Pons (tissue), 1 donor: ENCODE measurements at regions not wholly inside any gene's neighbourhood (a gene's known extent, or its start where the extent isn't known, plus 50 kb on each side); places are given as distances from the start of the nearest gene placed in this dataset.
A peak's percentile ranks its signal among the peaks of the same experiment; 100 is the strongest.

ENCODE experiments used
- DNase-seq: peaks from one replicate; pipeline ENCODE4 v3.0.0-alpha.2; 2016; ENCODE audit warnings: low spot score

DNA sequence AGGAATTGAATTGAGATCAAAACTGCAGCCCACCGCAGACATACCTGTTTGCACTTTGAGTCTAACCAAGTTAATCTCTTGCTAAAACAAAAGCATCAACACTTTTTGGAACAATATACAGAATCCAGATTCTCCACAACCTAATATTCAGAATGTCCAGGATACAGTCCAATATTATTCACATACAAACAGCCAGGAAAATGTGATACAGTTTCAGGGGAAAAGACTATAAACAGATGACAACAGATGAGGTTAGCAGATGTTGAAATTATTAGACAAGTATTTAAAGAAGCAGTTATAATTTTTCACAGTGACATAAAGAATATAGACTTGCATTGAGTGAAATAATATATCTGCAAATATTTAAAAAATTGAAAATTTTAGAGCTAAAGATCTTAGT, 678.1 kb upstream of the CXADR start:
- DNase-seq: no peak

GRCh38 chr21:16837321-16837720, 675.5 kb upstream of the CXADR start:
- DNase-seq: no peak

- no peak for DNase-seq
Observed at GRCh38 chr21:16837721-16838120, 675.1 kb upstream of the CXADR start.

GRCh38 chr21:16838331-16838730, 674.5 kb upstream of the CXADR start:
- DNase-seq: no peak

DNA sequence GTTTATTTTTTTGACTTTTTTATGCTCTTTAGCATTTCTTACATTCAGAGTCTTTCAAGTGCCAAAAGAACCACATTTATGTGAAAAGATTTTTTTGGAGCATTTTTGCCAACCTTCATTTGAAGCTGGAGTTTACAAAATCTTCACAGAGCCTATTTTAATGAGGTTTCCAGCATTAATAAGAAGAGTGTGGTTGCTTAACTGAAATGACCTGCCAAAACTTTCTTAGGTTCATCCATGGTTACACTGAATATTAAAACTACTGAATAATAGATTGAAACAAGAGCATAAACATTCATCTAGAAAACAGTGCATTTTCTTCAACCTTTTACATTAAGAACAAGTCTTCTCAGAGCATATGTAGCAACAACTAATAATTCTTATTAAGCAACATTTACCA, 672.3 kb upstream of the CXADR start:
- no peak for DNase-seq

DNA sequence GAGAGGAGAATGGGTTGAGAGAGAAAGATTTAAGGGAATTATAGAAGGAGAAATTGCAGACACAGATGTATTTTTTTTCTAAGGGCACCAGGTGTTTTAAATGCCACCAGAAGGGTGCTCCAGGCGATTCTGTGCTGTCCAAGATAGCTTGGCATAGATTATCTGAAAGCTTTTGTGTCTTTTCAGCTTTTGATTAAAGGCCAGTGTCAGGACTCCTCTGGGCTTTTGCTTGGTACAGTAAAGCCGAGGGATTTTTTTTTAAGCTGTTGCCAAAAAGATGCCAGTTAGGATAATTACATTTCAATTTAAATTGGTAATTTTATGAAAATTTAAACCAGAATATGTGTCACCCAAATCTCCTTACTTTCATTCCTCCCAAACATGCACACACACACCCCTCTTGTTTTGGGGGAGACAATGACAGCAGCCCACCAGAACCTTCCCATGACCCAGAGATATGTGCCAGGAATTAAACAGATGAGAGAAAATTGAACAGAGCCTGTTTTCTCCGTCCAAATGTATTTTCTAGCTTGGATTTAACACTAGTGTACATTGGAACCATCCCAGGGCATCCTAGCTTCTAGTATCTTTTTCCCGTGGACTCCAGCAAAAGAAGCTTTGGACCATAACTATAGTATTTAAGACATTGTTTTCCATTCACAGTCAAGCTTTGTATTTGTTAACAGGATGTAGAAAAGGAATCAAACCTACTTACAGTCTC, 670.7 kb upstream of the CXADR start:
- DNase-seq: peak; percentile 28

DNA sequence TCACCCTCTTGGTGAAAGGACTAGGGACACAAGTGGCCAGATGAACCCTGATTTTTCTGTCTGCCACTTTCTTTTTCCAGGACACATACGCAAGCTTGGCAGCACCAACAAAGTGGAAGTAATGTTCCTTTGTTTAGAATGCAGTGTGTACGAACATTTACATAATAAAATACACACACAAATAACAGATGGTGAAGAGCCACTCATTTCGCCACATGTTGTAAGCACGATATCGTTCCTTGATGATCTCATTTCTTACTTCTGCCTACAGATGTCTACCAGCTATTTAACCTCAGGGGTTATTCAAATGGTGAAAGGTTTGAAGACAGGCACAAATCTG, 670.2 kb upstream of the CXADR start:
- DNase-seq: no peak

GRCh38 chr21:16847211-16847610, 665.6 kb upstream of the CXADR start:
- no peak for DNase-seq

GRCh38 chr21:16851054-16851453, 661.8 kb upstream of the CXADR start:
- DNase-seq: no peak

DNA sequence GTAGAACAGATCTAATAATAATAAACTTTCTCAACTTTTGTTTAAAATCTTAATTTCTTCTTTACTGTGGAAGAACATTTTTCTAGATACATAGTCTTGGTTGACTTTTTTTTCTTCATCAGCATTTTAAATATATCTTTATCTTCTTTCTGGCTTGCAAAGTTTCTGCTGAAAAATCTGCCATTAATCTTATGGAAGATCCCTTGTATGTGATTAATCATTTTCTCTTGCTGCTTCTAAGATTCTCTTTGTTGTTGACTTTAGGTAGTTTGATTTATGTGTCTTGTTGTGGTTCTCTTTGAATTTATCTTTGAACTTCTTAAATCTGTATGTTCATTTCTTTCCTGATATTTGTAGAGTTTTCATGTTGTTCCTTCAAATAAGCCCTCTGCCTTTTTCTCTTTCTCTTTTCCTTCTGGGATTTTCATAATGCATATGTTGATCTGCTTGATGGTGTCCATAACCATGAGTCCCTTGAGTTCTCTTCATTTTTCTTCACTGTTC, 657.6 kb upstream of the CXADR start:
- DNase-seq: no peak

GRCh38 chr21:16863362-16863905, 649.4 kb upstream of the CXADR start:
- no peak for DNase-seq

- DNase-seq: no peak
Observed at GRCh38 chr21:16863908-16864307, 648.9 kb upstream of the CXADR start.

GRCh38 chr21:16865632-16866031, 647.2 kb upstream of the CXADR start:
- DNase-seq: no peak

GRCh38 chr21:16866851-16867250, 646.0 kb upstream of the CXADR start:
- DNase-seq: no peak

- DNase-seq: no peak
Observed at GRCh38 chr21:16870103-16870502, 642.7 kb upstream of the CXADR start.

- no peak for DNase-seq
Observed at GRCh38 chr21:16872616-16873015, 640.2 kb upstream of the CXADR start.

- no peak for DNase-seq
Observed at GRCh38 chr21:16873176-16873575, 639.7 kb upstream of the CXADR start.

DNA sequence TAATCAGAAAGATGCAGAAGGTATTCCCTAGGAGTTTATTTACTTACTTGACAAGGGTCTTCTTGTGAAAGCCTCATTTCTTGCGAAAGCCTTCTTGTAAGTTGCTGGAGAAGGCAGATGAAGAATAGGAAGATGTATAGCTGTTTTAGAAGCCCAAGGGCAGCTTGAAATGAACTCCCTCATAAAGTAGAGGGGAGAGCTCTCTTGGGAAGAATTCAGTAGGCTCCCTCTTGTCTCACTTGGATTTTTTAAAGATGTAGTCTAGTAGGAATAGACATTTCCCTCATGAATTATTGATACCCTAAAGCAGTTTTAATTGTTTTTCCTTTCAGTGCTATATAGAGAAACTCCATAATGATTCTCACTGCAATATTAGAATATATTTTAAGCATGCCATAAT, 639.2 kb upstream of the CXADR start:
- DNase-seq: no peak

DNA sequence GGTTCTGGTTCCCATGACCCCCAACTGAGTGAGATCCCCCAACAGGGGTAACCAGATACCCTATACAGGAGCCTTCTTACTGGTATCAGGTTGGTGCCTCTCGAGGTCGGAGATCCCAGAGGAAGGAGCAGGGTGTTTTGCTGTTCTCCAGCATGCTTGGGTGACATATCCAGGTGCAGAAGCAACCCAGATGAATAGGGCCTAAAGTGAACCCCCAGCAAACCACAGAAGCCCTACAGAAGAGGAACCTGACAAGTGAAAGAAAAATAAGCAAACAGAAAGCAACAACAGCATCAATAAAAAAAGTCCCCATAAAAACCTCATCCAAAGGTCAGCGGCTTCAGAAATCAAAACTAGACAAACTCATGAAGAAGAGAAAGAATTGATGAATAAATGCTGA, 633.4 kb upstream of the CXADR start:
- DNase-seq: no peak

DNA sequence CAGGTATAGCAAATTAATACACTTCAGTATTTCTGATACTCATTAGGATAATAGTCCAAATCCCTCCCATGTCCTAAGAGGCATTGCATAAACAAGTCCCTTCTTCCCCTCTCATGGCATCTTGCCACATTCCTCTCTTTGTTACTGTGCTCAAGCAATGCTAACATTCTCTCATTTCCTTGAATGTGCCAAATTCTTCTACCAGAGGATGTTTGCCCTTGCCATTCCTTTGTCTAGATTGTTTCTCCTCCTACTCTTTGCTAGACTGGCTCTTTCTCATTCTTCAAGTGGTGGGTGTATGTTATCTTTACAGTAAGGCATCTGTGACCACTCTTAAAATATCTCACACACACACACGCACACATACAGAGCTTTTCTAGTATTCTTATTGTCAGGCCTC, 621.0 kb upstream of the CXADR start:
- DNase-seq: peak; percentile 20

DNA sequence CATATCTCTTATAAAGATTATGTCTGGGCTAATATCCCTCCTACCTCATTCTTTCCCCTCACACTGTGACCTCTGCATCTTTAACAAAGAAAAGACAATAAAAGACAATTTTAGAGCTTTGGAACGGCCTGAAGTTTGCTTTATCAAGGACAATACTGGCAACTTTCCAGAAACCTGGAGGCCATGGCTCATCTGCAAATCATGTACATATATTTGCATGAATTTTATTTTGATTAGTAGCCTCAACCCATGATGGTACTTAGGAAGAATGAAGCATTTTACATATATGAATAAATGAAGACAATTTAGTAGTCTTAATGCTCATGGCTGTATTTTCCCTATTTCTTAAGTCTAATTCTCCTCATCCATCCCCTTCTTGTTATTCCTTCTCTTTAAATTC, 612.2 kb upstream of the CXADR start:
- no peak for DNase-seq

DNA sequence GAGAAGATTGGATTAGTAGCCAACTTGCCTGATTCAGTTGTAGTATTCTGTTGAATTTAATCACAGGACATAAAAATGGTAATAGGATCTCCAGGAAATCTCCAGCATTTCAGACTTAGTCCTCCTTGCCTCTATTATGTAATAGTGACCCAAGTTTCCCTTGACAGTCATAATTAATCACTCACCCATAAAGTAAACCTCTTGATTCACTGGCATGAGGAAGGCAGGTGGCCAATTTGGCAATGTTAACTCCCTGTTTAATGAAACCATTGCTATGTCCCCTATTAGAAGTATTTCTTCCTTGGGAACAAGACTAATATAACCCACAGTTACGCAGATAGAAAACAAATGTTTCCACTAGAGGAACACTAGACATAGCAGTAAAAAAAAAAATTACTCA, 604.8 kb upstream of the CXADR start:
- DNase-seq: peak; percentile 18

DNA sequence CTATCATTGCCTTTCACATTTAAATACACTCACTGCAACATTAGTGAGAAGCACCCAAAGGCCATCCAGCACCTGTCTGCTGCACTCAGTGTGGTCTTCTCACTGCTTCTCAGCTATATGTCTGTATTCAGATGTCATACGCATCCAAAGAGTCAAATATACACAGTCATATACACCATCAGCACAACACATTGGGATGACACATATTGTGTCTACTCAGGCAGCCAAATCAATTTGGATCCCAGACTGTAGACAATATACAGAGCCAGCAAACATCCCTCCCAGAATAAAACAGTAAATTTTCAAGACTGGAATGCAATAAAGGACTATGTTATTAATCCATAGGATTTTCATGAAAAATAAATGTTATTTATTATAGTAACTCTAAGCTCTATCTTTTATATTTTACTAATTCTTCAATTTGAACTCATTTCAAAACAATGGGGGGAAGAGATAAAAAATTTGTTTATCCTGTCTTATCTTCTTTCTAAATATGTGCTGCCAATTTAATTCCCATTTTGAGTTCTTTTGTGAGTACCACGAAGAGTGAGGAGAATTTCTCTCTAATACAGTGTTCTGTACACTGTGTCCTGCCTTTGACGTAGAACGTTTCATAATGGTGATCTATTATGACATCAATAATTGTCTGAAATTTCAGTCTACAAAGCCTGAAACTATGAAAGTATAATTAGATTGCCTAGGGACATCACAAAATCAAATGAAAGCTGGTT, 602.2 kb upstream of the CXADR start:
- DNase-seq: no peak
